Lower leg skin (tissue), 3 donors: ENCODE measurements at regions not wholly inside any gene's neighbourhood (a gene's known extent, or its start where the extent isn't known, plus 50 kb on each side); places are given as distances from the start of the nearest gene placed in this dataset.

Experiments used
- CTCF ChIP-seq, 3 donors: fragments of 450-650 bp; IDR thresholded peaks; one replicate each; pipeline ENCODE4 v1.5.1; 2016; ENCODE audit warnings: antibody characterized with exemption in 3 of 3, mild to moderate bottlenecking in 3 of 3, moderate library complexity in 2 of 3
- POLR2A ChIP-seq, 2 donors: fragments of 450-650 bp; IDR thresholded peaks; one replicate each; pipeline ENCODE4 v1.6.1; 2016 to 2017; ENCODE audit warnings: antibody characterized with exemption in 2 of 2, mild to moderate bottlenecking in 1 of 2, moderate library complexity in 1 of 2

- TF ChIP-seq CTCF (IDR thresholded peaks at IDR 0.05) (no peak), POLR2A (IDR thresholded peaks at IDR 0.05) (no peak)
Measured at GRCh38 chr4:104418286-104418685, 76.4 kb downstream of the CXXC4 start.
